HepG2 (cell line): ENCODE measurements at regions not wholly inside any gene's neighbourhood (a gene's known extent, or its start where the extent isn't known, plus 50 kb on each side); places are given as distances from the start of the nearest gene placed in this dataset.

Experiments used
- ATAC-seq: fragments of 200-7000 bp; cut with Tn5 transposase; 3 replicates; pipeline ENCODE4 v1.9.1; 2020; ENCODE audit warnings: mild to moderate bottlenecking, moderate library complexity
- BruUV-seq: library from RNA; stranded (reverse); fragments of 400-500 nt; replicated peaks from 2 replicates; lab custom pipeline; 2021; lab: Mats Ljungman, UMichigan
- CTCF ChIA-PET: fragments of 300-600 bp; formaldehyde crosslinking; extraction: SDS; loops from one replicate; lab custom pipeline; 2021; ENCODE audit warnings: low total read pairs, inconsistent platforms, low intra/inter-chr PET ratio; lab: Yijun Ruan, JAX
- POLR2A ChIA-PET: fragments of 350-600 bp; sonication (Branson Sonifier 250); formaldehyde crosslinking; loops from one replicate; lab custom pipeline; 2020; ENCODE audit warnings: antibody characterized with exemption, inconsistent platforms; lab: Yijun Ruan, JAX
- DNase-seq: peaks from one replicate; pipeline ENCODE4 v3.0.0-alpha.2; 2015; ENCODE audit warnings: low spot score
- FAIRE-seq: peaks from 3 replicates; lab custom pipeline; 2011; peaks lifted over from hg19 to GRCh38; lab: Jason Lieb, UNC
- H2AFZ ChIP-seq: one replicate; pipeline ENCODE4 v1.6.1; 2011; ENCODE audit warnings: low read length, inconsistent platforms
- H3K27ac ChIP-seq: fragments of 300-600 bp; 3 replicates; pipeline ENCODE4 v1.8.0; 2011; ENCODE audit warnings: mixed run types, mild to moderate bottlenecking, mixed read lengths, low read length, inconsistent platforms; ENCODE audit not compliant: insufficient read depth; ENCODE audit errors: extremely low read length
- H3K27me3 ChIP-seq, 2 experiments: fragments of 200-600 bp in 1 of 2; 2 replicates in 1 of 2; 3 replicates in 1 of 2; pipeline versions ENCODE4 v1.6.0 to v1.8.0; 2011; ENCODE audit warnings: low read length in 2 of 2, mild to moderate bottlenecking in 2 of 2, moderate library complexity in 2 of 2, inconsistent platforms in 1 of 2; ENCODE audit not compliant: insufficient read depth in 2 of 2, control insufficient read depth in 1 of 2
- H3K36me3 ChIP-seq, 2 experiments: fragments of 200-600 bp in 1 of 2; replicated peaks in 1 of 2; 2 replicates in 1 of 2; 3 replicates in 1 of 2; pipeline versions ENCODE4 v1.5.1 to v1.8.0; 2011; ENCODE audit warnings: low read length in 2 of 2, inconsistent platforms in 1 of 2; ENCODE audit not compliant: insufficient read depth in 2 of 2, control insufficient read depth in 1 of 2
- H3K4me1 ChIP-seq: 2 replicates; pipeline ENCODE4 v1.5.1; 2012; ENCODE audit warnings: low read length, inconsistent platforms; ENCODE audit not compliant: insufficient read depth
- H3K4me2 ChIP-seq: 2 replicates; pipeline ENCODE4 v1.6.0; 2011; ENCODE audit warnings: low read depth, low read length, inconsistent platforms
- H3K4me3 ChIP-seq, 3 experiments: fragments of 200-600 bp in 1 of 3; sonication (generic), shearing (Covaris generic) in 1 of 3; replicated peaks in 1 of 3; 2 replicates each; pipeline ENCODE4 v1.5.1; 2011 to 2016; ENCODE audit warnings: low read length in 3 of 3, inconsistent platforms in 2 of 3, low read depth in 2 of 3, mild to moderate bottlenecking in 2 of 3, control low read depth in 1 of 3, mixed read lengths in 1 of 3; ENCODE audit not compliant: insufficient read depth in 1 of 3
- H3K79me2 ChIP-seq: one replicate; pipeline ENCODE4 v1.6.1; 2011; ENCODE audit warnings: low read length, inconsistent platforms; ENCODE audit not compliant: insufficient read depth
- H3K9ac ChIP-seq: 2 replicates; pipeline ENCODE4 v1.6.0; 2011; ENCODE audit warnings: mild to moderate bottlenecking, low read depth, low read length, inconsistent platforms; ENCODE audit not compliant: insufficient read depth
- H3K9me3 ChIP-seq: 2 replicates; pipeline ENCODE4 v1.5.1; 2012; ENCODE audit warnings: mild to moderate bottlenecking, low read length
- H4K20me1 ChIP-seq: 2 replicates; pipeline ENCODE4 v1.6.0; 2011; ENCODE audit warnings: inconsistent platforms, mild to moderate bottlenecking, low read length, moderate library complexity; ENCODE audit not compliant: insufficient read depth
- ESRRA ChIP-seq: sonication (generic); formaldehyde crosslinking; IDR thresholded peaks from 2 replicates; pipeline ENCODE4 v1.5.1; 2020; ENCODE audit warnings: mild to moderate bottlenecking, low read depth, missing genetic modification reagents
- NR2F1 ChIP-seq, 2 experiments: fragments of 450-650 bp in 1 of 2; formaldehyde crosslinking in 1 of 2; IDR thresholded peaks; 2 replicates each; pipeline versions ENCODE4 v1.5.0 to v1.6.1; 2016 to 2020; ENCODE audit warnings: mild to moderate bottlenecking in 1 of 2, missing compliant biosample characterization in 1 of 2, missing genetic modification reagents in 1 of 2, moderate library complexity in 1 of 2
- ZNF382 ChIP-seq: sonication (generic); formaldehyde crosslinking; IDR thresholded peaks from 2 replicates; pipeline ENCODE4 v1.5.0; 2020; ENCODE audit warnings: missing genetic modification reagents, mild to moderate bottlenecking, borderline replicate concordance
- WGBS: methylation state at CpG from one replicate; pipeline ENCODE4 v1.1.6; 2017; ENCODE audit warnings: low lambda C conversion rate; 5-methylcytosine and 5-hydroxymethylcytosine counted together
- in situ Hi-C: cut with HindIII; loops from 2 replicates; pipeline ENCODE4 v1.10.0; 2017; ENCODE audit warnings: low pct_unique_long_range_greater_than_20kb; ENCODE audit not compliant: extremely low pct_ligation_motif_present
- intact Hi-C: fragments of 100-400 bp; cut with micrococcal nuclease; formaldehyde crosslinking; loops from one replicate; pipeline ENCODE4 v1.10.0; 2022; ENCODE audit not compliant: unreplicated experiment
- TF ChIP-seq, protein P1 (sequence below): sonication (generic); formaldehyde crosslinking; IDR thresholded peaks from 2 replicates; pipeline ENCODE4 v1.5.1; 2020; ENCODE audit warnings: missing genetic modification reagents, mild to moderate bottlenecking, borderline replicate concordance

DNA sequence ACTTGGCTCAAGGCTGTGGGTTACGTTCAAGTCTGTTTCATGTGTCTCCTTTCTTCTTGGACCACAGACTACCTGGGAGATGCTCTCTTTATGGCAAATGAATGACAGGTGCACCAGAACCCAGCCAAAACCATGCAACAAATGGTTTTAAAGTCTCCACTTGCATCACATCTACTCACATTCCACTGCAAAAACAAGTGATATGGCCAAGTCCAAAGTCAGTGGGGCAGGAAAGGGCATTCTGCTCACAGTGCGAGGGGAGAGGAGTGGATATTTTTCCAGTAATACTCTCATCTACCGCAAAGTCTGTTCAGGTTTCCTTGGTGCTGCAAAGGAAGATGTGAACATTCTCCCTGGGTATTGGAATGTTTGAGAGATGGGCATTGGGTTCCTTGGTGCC is 120.5 kb downstream of the UCHL1 start:
- Histone ChIP-seq H3K79me2 (no peaks in the 10 kb centered on the region), H3K4me2 (no peak overlapping the region), H3K9ac (no peak overlapping the region), H3K27me3 (no peaks in the 10 kb centered on the region), H3K9me3 (no peaks in the 10 kb centered on the region), H4K20me1 (no peaks in the 10 kb centered on the region)
- no TSS peak for BruUV-seq
- in situ Hi-C loops: no loop called here
- POLR2A ChIA-PET: no interaction called here
- no peak for DNase-seq
- no peak for TF ChIP-seq NR2F1 (CRISPR knock-in tag; IDR thresholded peaks at IDR 0.05)
- TF ChIP-seq, protein P1, sequence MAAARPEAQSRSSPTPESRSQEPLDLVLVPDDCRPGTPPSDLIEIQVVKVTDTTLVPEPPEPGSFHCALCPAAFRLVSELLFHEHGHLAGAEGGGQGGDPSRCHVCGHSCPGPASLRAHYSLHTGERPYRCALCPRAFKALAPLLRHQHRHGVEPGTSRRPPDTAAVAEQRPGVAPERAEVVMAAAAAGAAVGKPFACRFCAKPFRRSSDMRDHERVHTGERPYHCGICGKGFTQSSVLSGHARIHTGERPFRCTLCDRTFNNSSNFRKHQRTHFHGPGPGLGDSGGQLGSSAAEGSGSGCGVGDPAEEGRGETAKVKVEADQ (CRISPR knock-in tag): no peak
- TF ChIP-seq, all 625 proteins: peak for 0
- H3K4me3 ChIP-seq: no peak overlapping the region
- CTCF ChIA-PET: no interaction called here
- WGBS: 0% methylated on average over 2 of the region's 3 CpGs
- no peak overlapping the region for H2AFZ ChIP-seq
- intact Hi-C loops: no loop called here
- no peaks in the 10 kb centered on the region for H3K4me1 ChIP-seq
- FAIRE-seq: no peak
- ATAC-seq: no peak
- no peak overlapping the region for H3K27ac ChIP-seq
- H3K36me3 ChIP-seq: no peaks in the 10 kb centered on the region

DNA sequence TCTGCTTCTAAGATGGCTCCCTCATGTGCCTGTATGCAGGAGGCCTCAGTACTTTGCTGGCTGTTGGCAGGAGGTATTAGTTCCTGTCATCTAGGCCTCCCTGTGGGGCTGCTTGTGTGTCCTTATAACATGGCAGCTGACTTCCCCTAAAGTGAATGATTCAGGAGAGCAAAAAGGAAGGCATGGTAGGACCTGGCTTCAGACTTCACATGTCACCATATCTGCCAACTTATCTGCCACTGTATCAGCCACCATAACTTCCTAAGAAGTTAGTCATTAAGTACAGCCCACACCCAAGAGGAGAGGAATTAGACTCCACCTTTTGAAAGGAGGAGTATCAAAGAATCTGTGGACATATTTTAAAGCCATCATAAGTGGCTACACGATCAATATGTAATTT is 122.5 kb downstream of the UCHL1 start:
- Histone ChIP-seq H3K36me3 (no peaks in the 10 kb centered on the region), H3K4me2 (no peak overlapping the region), H3K27ac (no peak overlapping the region), H3K79me2 (no peaks in the 10 kb centered on the region), H3K27me3 (no peaks in the 10 kb centered on the region), H3K4me3 (no peak overlapping the region), H3K9me3 (no peaks in the 10 kb centered on the region), H3K4me1 (no peaks in the 10 kb centered on the region), H3K9ac (no peak overlapping the region), H4K20me1 (no peaks in the 10 kb centered on the region), H2AFZ (no peak overlapping the region)
- ATAC-seq: no peak
- in situ Hi-C loops: no loop called here
- TF ChIP-seq ESRRA (CRISPR knock-in tag) (no peak), ZNF382 (CRISPR knock-in tag) (no peak)
- DNase-seq: no peak
- ChIA-PET POLR2A (no interaction called here), CTCF (no interaction called here)
- BruUV-seq: no TSS peak
- no peak for FAIRE-seq
- intact Hi-C loops: no loop called here
- 0% methylated on average over 1 of the region's 1 CpG for WGBS
